ENCODE measurements at regions not wholly inside any gene's neighbourhood (a gene's known extent, or its start where the extent isn't known, plus 50 kb on each side); places are given as distances from the start of the nearest gene placed in this dataset.

DNA sequence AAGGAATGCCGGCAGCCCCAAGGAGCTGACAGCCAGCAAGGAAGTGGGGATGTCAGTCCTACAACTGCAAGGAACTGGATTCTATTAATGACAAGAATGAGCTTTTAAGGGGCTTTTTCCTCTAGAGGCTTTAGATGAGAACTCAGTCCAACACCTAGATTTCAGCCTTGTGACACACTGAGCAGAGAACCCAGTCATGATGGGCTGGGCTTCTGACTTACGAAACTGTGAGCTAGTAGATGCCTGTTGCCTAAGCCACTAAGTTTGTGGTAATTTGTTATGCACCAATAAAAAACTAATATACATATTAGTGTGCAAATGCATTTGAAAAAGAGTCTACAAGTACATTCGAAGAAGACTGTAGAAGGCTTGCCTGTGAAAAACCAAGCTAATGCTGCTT, 263.3 kb downstream of the SOX4 start:
- TF ChIP-seq TCF4 (CRISPR knock-in tag; IDR thresholded peaks at IDR 0.05; ENCODE audit: borderline replicate concordance), result no peak
- TF ChIP-seq, protein P1, sequence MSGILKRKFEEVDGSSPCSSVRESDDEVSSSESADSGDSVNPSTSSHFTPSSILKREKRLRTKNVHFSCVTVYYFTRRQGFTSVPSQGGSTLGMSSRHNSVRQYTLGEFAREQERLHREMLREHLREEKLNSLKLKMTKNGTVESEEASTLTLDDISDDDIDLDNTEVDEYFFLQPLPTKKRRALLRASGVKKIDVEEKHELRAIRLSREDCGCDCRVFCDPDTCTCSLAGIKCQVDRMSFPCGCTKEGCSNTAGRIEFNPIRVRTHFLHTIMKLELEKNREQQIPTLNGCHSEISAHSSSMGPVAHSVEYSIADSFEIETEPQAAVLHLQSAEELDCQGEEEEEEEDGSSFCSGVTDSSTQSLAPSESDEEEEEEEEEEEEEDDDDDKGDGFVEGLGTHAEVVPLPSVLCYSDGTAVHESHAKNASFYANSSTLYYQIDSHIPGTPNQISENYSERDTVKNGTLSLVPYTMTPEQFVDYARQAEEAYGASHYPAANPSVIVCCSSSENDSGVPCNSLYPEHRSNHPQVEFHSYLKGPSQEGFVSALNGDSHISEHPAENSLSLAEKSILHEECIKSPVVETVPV (CRISPR knock-in tag; IDR thresholded peaks at IDR 0.05), result no peak
- no peak for TF ChIP-seq ZFP3 (CRISPR knock-in tag; IDR thresholded peaks at IDR 0.05)
- TF ChIP-seq ESRRG (CRISPR knock-in tag; IDR thresholded peaks at IDR 0.05), result no peak
- TF ChIP-seq ARNTL (CRISPR knock-in tag; IDR thresholded peaks at IDR 0.05; ENCODE audit: borderline replicate concordance, low read depth), result no peak
- TF ChIP-seq RARB (CRISPR knock-in tag; IDR thresholded peaks at IDR 0.05), result no peak
- no peak for TF ChIP-seq PPARA (CRISPR knock-in tag; IDR thresholded peaks at IDR 0.05; ENCODE audit: borderline replicate concordance)
- TF ChIP-seq ZNF565 (CRISPR knock-in tag; conservative IDR thresholded peaks at IDR 0.05; ENCODE audit: low read depth), result no peak
- no peak for TF ChIP-seq ZFP30 (CRISPR knock-in tag; IDR thresholded peaks at IDR 0.05)
- TF ChIP-seq OSR1 (CRISPR knock-in tag; IDR thresholded peaks at IDR 0.05), result no peak
- no peak for TF ChIP-seq TOX (CRISPR knock-in tag; IDR thresholded peaks at IDR 0.05; ENCODE audit: borderline replicate concordance)
- no peak for TF ChIP-seq TSHZ2 (CRISPR knock-in tag; IDR thresholded peaks at IDR 0.05)
- TF ChIP-seq, protein P2, sequence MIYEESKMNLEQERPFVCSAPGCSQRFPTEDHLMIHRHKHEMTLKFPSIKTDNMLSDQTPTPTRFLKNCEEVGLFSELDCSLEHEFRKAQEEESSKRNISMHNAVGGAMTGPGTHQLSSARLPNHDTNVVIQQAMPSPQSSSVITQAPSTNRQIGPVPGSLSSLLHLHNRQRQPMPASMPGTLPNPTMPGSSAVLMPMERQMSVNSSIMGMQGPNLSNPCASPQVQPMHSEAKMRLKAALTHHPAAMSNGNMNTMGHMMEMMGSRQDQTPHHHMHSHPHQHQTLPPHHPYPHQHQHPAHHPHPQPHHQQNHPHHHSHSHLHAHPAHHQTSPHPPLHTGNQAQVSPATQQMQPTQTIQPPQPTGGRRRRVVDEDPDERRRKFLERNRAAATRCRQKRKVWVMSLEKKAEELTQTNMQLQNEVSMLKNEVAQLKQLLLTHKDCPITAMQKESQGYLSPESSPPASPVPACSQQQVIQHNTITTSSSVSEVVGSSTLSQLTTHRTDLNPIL (CRISPR knock-in tag; IDR thresholded peaks at IDR 0.05; ENCODE audit: low read depth), result no peak
- no peak for TF ChIP-seq ISL1 (CRISPR knock-in tag; IDR thresholded peaks at IDR 0.05)
- ATAC-seq, result no peak

DNA sequence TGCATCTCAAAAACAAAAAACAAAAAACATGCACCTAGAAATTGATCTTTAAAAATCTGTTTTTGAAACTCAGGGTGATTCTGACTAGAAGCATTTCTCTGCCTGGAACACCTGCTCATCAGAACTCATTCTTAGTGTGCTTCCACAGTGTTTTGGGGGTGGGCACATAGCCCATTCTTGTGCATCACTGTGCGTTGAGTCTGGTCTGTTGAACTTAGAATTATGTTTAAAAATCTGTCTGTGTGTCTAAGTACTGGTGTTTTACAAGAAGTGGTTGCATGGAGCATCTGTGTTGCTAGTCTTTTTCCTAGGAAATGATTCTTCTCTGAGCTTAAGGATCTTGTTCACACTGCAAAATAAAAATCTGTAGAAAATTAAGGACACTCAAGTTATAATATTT, 264.5 kb downstream of the SOX4 start:
- ATAC-seq, result no peak
- TF ChIP-seq, protein P2 (CRISPR knock-in tag; IDR thresholded peaks at IDR 0.05; ENCODE audit: low read depth), result no peak
- TF ChIP-seq TOX (CRISPR knock-in tag; IDR thresholded peaks at IDR 0.05; ENCODE audit: borderline replicate concordance), result no peak
- no peak for TF ChIP-seq ZFP3 (CRISPR knock-in tag; IDR thresholded peaks at IDR 0.05)
- TF ChIP-seq, protein P3, sequence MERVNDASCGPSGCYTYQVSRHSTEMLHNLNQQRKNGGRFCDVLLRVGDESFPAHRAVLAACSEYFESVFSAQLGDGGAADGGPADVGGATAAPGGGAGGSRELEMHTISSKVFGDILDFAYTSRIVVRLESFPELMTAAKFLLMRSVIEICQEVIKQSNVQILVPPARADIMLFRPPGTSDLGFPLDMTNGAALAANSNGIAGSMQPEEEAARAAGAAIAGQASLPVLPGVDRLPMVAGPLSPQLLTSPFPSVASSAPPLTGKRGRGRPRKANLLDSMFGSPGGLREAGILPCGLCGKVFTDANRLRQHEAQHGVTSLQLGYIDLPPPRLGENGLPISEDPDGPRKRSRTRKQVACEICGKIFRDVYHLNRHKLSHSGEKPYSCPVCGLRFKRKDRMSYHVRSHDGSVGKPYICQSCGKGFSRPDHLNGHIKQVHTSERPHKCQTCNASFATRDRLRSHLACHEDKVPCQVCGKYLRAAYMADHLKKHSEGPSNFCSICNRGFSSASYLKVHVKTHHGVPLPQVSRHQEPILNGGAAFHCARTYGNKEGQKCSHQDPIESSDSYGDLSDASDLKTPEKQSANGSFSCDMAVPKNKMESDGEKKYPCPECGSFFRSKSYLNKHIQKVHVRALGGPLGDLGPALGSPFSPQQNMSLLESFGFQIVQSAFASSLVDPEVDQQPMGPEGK (CRISPR knock-in tag; IDR thresholded peaks at IDR 0.05; ENCODE audit: borderline replicate concordance), result no peak
- TF ChIP-seq ZFP30 (CRISPR knock-in tag; IDR thresholded peaks at IDR 0.05), result no peak
- no peak for TF ChIP-seq ARNTL (CRISPR knock-in tag; IDR thresholded peaks at IDR 0.05; ENCODE audit: borderline replicate concordance, low read depth)
- TF ChIP-seq RARB (CRISPR knock-in tag; IDR thresholded peaks at IDR 0.05), result no peak
- no peak for TF ChIP-seq SNAI2 (CRISPR knock-in tag; IDR thresholded peaks at IDR 0.05)
- no peak for TF ChIP-seq TCF4 (CRISPR knock-in tag; IDR thresholded peaks at IDR 0.05; ENCODE audit: borderline replicate concordance)
- no peak for TF ChIP-seq GLIS3 (CRISPR knock-in tag; IDR thresholded peaks at IDR 0.05)
- TF ChIP-seq ESRRG (CRISPR knock-in tag; IDR thresholded peaks at IDR 0.05), result no peak
- TF ChIP-seq TSHZ2 (CRISPR knock-in tag; IDR thresholded peaks at IDR 0.05), result no peak
- no peak for TF ChIP-seq POU6F1 (CRISPR knock-in tag; IDR thresholded peaks at IDR 0.05; ENCODE audit: borderline replicate concordance, low read depth)
- TF ChIP-seq CSDC2 (CRISPR knock-in tag; IDR thresholded peaks at IDR 0.05), result no peak
- TF ChIP-seq PPARA (CRISPR knock-in tag; IDR thresholded peaks at IDR 0.05; ENCODE audit: borderline replicate concordance), result no peak
- no peak for TF ChIP-seq BACH2 (CRISPR knock-in tag; IDR thresholded peaks at IDR 0.05; ENCODE audit: borderline replicate concordance)
- no peak for TF ChIP-seq ZNF70 (CRISPR knock-in tag; IDR thresholded peaks at IDR 0.05)
- no peak for TF ChIP-seq ISL1 (CRISPR knock-in tag; IDR thresholded peaks at IDR 0.05)
